ENCODE measurements at regions not wholly inside any gene's neighbourhood (a gene's known extent, or its start where the extent isn't known, plus 50 kb on each side); places are given as distances from the start of the nearest gene placed in this dataset.

DNA sequence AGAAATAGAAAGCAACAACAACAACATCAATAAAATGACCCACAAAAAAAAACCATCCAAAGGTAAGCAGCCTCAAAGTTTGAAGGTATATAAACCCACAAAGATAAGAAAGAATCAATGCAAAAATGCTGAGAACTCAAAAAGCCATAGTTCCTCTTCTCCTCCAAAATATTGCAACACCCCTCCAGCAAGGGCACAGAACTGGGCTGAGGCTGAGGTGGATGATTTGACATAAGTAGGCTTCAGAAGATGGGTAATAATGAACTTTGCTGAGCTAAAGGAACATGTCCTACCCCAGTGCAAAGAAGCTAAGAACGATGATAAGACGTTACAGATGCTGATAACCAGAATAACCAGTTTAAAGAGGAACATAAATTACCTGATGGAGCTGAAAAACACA, 188.8 kb upstream of the BTBD3 start:
- no peak overlapping the region for H4K8ac ChIP-seq (ENCODE audit: extremely low read depth, insufficient read depth, low read length)
- H3K4me1 ChIP-seq (replicated peaks in 1 of 4; ENCODE audit: control insufficient read depth in 3 of 4, insufficient read depth in 4 of 4, low read length in 3 of 4), result no peaks in the 10 kb centered on the region
- H3K23ac ChIP-seq (ENCODE audit: insufficient read length), result no peak overlapping the region
- H3K36me3 ChIP-seq (ENCODE audit: control insufficient read depth in 2 of 4, insufficient read depth in 4 of 4, low read length in 3 of 4), result no peaks in the 10 kb centered on the region
- no peak overlapping the region for H3K9ac ChIP-seq (replicated peaks in 1 of 4; ENCODE audit: extremely low read depth in 1 of 4, low read depth in 3 of 4, low read length in 3 of 4)
- no peaks in the 10 kb centered on the region for H3K9me3 ChIP-seq (ENCODE audit: insufficient read depth in 2 of 2, low read depth in 1 of 2, low read length in 1 of 2)
- no peak overlapping the region for H3K27ac ChIP-seq (ENCODE audit: low read depth, low read length)
- DNase-seq (ENCODE audit: low read depth in 1 of 2, low spot score in 2 of 2) (no peak), FAIRE-seq (no peak)
- H2AK5ac ChIP-seq (ENCODE audit: low read depth, low read length), result no peak overlapping the region
- H4K91ac ChIP-seq (replicated peaks; ENCODE audit: insufficient read length, low read length), result no peak overlapping the region
- H3K23me2 ChIP-seq (ENCODE audit: low read depth, low read length), result no peaks in the 10 kb centered on the region
- H2BK5ac ChIP-seq (ENCODE audit: low read depth, low read length), result no peak overlapping the region
- no peak overlapping the region for H3K4me3 ChIP-seq (ENCODE audit: extremely low read depth in 1 of 4, insufficient read depth in 2 of 4, low read depth in 3 of 4, low read length in 4 of 4)
- H2AFZ ChIP-seq (ENCODE audit: low read length), result no peak overlapping the region
- TF ChIP-seq NANOG (IDR thresholded peaks at IDR 0.05; ENCODE audit: insufficient read depth, low read depth, low read length, poor library complexity, severe bottlenecking), result no peak
- TF ChIP-seq TAF7 (optimal IDR thresholded peaks at IDR 0.05; ENCODE audit: borderline replicate concordance, low read depth, low read length), result no peak
- TF ChIP-seq TAF1 (IDR thresholded peaks at IDR 0.05; ENCODE audit: low read depth, low read length), result no peak
- no peak for TF ChIP-seq SIRT6 (IDR thresholded peaks at IDR 0.05; ENCODE audit: low read length)
- TF ChIP-seq KDM4A (IDR thresholded peaks at IDR 0.05; ENCODE audit: low read depth, low read length, severe bottlenecking), result no peak
- no peak for TF ChIP-seq ZNF274 (IDR thresholded peaks at IDR 0.05; ENCODE audit: borderline replicate concordance, extremely low read depth, low read length)
- TF ChIP-seq TCF12 (IDR thresholded peaks at IDR 0.05; ENCODE audit: low read depth, low read length), result no peak
- no peak for TF ChIP-seq CBX5 (IDR thresholded peaks at IDR 0.05; ENCODE audit: low read depth, low read length)
- no peak for TF ChIP-seq JUN (IDR thresholded peaks at IDR 0.05; ENCODE audit: low read depth, low read length)
- TF ChIP-seq RFX5 (IDR thresholded peaks at IDR 0.05; ENCODE audit: borderline replicate concordance, low read depth, low read length), result no peak
- TF ChIP-seq KDM5A (IDR thresholded peaks at IDR 0.05; ENCODE audit: low read length), result no peak
- no peak for TF ChIP-seq CREB1 (IDR thresholded peaks at IDR 0.05)
- no peak for TF ChIP-seq EGR1 (IDR thresholded peaks at IDR 0.05; ENCODE audit: borderline replicate concordance, low read depth, low read length)
- TF ChIP-seq TBP (IDR thresholded peaks at IDR 0.05; ENCODE audit: low read depth, low read length), result no peak
- TF ChIP-seq EP300 (IDR thresholded peaks at IDR 0.05; ENCODE audit: borderline replicate concordance in 1 of 2, low read depth in 2 of 2, low read length in 2 of 2), result no peak
- TF ChIP-seq CHD1 (IDR thresholded peaks at IDR 0.05; ENCODE audit: low read depth, low read length), result no peak
- no peak overlapping the region for H3K4me2 ChIP-seq (ENCODE audit: insufficient read depth in 1 of 2, low read depth in 2 of 2, low read length in 2 of 2)
- H3K79me1 ChIP-seq (ENCODE audit: low read depth, low read length), result no peaks in the 10 kb centered on the region
- POLR2A ChIA-PET (ENCODE audit: partially characterized antibody), result no interaction called here
- no peak overlapping the region for H3K14ac ChIP-seq (ENCODE audit: insufficient read length)
- no peak overlapping the region for H2BK15ac ChIP-seq (ENCODE audit: low read length)
- H3K18ac ChIP-seq (ENCODE audit: extremely low read depth, low read length), result no peak overlapping the region
- H3K27me3 ChIP-seq (replicated peaks in 1 of 4; ENCODE audit: control insufficient read depth in 3 of 4, extremely low read depth in 1 of 4, insufficient read depth in 3 of 4, low read length in 3 of 4), result no peaks in the 10 kb centered on the region
- H2BK12ac ChIP-seq (ENCODE audit: low read depth, low read length), result no peak overlapping the region
- H2BK120ac ChIP-seq (replicated peaks; ENCODE audit: low read depth, low read length), result no peak overlapping the region
- 86% methylated on average over 2 of the region's 2 CpGs; no CpG with 5 or more reads in 1 of the 2 experiments for WGBS, 2 experiments (ENCODE audit: extremely low coverage in 1 of 2, insufficient coverage in 1 of 2, insufficient read length in 1 of 2, insufficient replicate concordance in 2 of 2, low coverage in 1 of 2, low lambda C conversion rate in 2 of 2, missing lambda C conversion rate in 1 of 2)
- H3K4ac ChIP-seq (replicated peaks; ENCODE audit: insufficient read length, low read depth, low read length), result no peak overlapping the region
- no peaks in the 10 kb centered on the region for H3K79me2 ChIP-seq (ENCODE audit: control insufficient read depth in 1 of 2, insufficient read depth in 2 of 2, low read length in 2 of 2)
- H4K5ac ChIP-seq (ENCODE audit: insufficient read length, low read depth, low read length), result no peak overlapping the region
- no peak overlapping the region for H3K56ac ChIP-seq (replicated peaks; ENCODE audit: insufficient read length, low read depth, low read length)
- CTCF ChIA-PET (ENCODE audit: partially characterized antibody), result interaction anchor here (2.3 kb wide), 1 partner anchor 283 kb away, joined by 6 read pairs; no protein-coding TSS in a partner anchor
- no peak overlapping the region for H2BK20ac ChIP-seq (ENCODE audit: low read length)
- H4K20me1 ChIP-seq (replicated peaks in 1 of 2; ENCODE audit: control insufficient read depth in 1 of 2, insufficient read depth in 2 of 2, low read length in 2 of 2), result no peaks in the 10 kb centered on the region

All from H1 (cell line).